B cell (primary cell): ENCODE measurements at regions not wholly inside any gene's neighbourhood (a gene's known extent, or its start where the extent isn't known, plus 50 kb on each side); places are given as distances from the start of the nearest gene placed in this dataset.

Source experiments
- ATAC-seq: fragments of 200-7000 bp; cut with Tn5 transposase; one replicate; pipeline ENCODE4 v1.10.0; 2021; ENCODE audit warnings: low read depth, mild to moderate bottlenecking, moderate number of reproducible peaks, moderate library complexity
- CTCF ChIA-PET: fragments of 350-600 bp; sonication (Branson Sonifier 250); formaldehyde crosslinking; loops from one replicate; lab custom pipeline; 2021; ENCODE audit warnings: antibody characterized with exemption, inconsistent platforms; lab: Charles Lee
- POLR2A ChIA-PET: fragments of 350-600 bp; sonication (Branson Sonifier 250); formaldehyde crosslinking; loops from one replicate; lab custom pipeline; 2021; ENCODE audit warnings: antibody characterized with exemption; lab: Charles Lee
- DNase-seq: peaks from one replicate; pipeline ENCODE4 v3.0.0; 2013
- H2AFZ ChIP-seq: 2 replicates; pipeline ENCODE4 v1.6.1; 2012; ENCODE audit warnings: mild to moderate bottlenecking, low read depth, low read length; ENCODE audit not compliant: insufficient read depth, poor library complexity, severe bottlenecking
- H3K27ac ChIP-seq, 2 donors: 1 replicate in 1 of 2; 2 replicates in 1 of 2; pipeline ENCODE4 v1.5.1; 2012 to 2013; ENCODE audit warnings: low read length in 2 of 2, mild to moderate bottlenecking in 2 of 2, moderate library complexity in 1 of 2
- H3K27me3 ChIP-seq, 4 experiments: fragments of 200-600 bp in 1 of 4; sonication (generic) in 1 of 4; replicated peaks in 1 of 4; 1 replicate in 2 of 4; 2 replicates in 2 of 4; pipeline versions ENCODE4 v1.6.1 to v1.7.0; 2013 to 2016; ENCODE audit warnings: low read length in 3 of 4, mild to moderate bottlenecking in 2 of 4, mixed read lengths in 1 of 4, moderate library complexity in 1 of 4; ENCODE audit not compliant: insufficient read depth in 4 of 4, control insufficient read depth in 3 of 4; ENCODE audit errors: control extremely low read depth in 1 of 4
- H3K36me3 ChIP-seq, 2 experiments: replicated peaks in 1 of 2; 1 replicate in 1 of 2; 2 replicates in 1 of 2; pipeline versions ENCODE4 v1.6.1 to v1.7.1; 2013; ENCODE audit warnings: low read length in 1 of 2; ENCODE audit not compliant: insufficient read depth in 2 of 2, control insufficient read depth in 1 of 2; ENCODE audit errors: control extremely low read depth in 1 of 2, extremely low read depth in 1 of 2
- H3K4me1 ChIP-seq, 2 donors: fragments of 200-600 bp in 1 of 2; sonication (generic) in 1 of 2; 1 replicate in 1 of 2; 2 replicates in 1 of 2; pipeline versions ENCODE4 v1.5.1 to v1.6.1; 2013 to 2017; ENCODE audit warnings: low read length in 2 of 2; ENCODE audit not compliant: control insufficient read depth in 2 of 2, insufficient read depth in 2 of 2
- H3K4me2 ChIP-seq: replicated peaks from 2 replicates; pipeline ENCODE3; 2012; ENCODE audit warnings: mild to moderate bottlenecking, low read depth, low read length; ENCODE audit not compliant: poor library complexity, severe bottlenecking
- H3K4me3 ChIP-seq, 5 experiments: fragments of 200-600 bp in 1 of 5; sonication (generic) in 1 of 5; 1 replicate in 3 of 5; 2 replicates in 2 of 5; pipeline versions ENCODE4 v1.5.1 to v1.7.0; 2011 to 2016; ENCODE audit warnings: low read length in 4 of 5, mild to moderate bottlenecking in 4 of 5, low read depth in 2 of 5, control low read depth in 1 of 5, moderate library complexity in 1 of 5; ENCODE audit not compliant: insufficient read depth in 1 of 5; ENCODE audit errors: control extremely low read depth in 1 of 5, extremely low read depth in 1 of 5
- H3K79me2 ChIP-seq: fragments of 200-600 bp; sonication (generic); one replicate; pipeline ENCODE4 v1.6.0; 2016; ENCODE audit warnings: low read length; ENCODE audit not compliant: control insufficient read depth, insufficient read depth
- H3K9ac ChIP-seq: fragments of 200-600 bp; sonication (generic); 2 replicates; pipeline ENCODE4 v1.6.1; 2017; ENCODE audit warnings: mild to moderate bottlenecking, low read length, moderate library complexity
- H3K9me3 ChIP-seq, 3 donors: one replicate each; pipeline versions ENCODE4 v1.6.1 to v1.7.1; 2013; ENCODE audit warnings: low read length in 2 of 3; ENCODE audit not compliant: control insufficient read depth in 2 of 3, insufficient read depth in 1 of 3; ENCODE audit errors: control extremely low read depth in 1 of 3
- H4K20me1 ChIP-seq: 2 replicates; pipeline ENCODE4 v1.6.0; 2012; ENCODE audit warnings: mild to moderate bottlenecking, low read length; ENCODE audit not compliant: insufficient read depth, control insufficient read depth, poor library complexity, severe bottlenecking
- H3K27ac Mint-ChIP-seq: one replicate; pipeline ENCODE4 v1.8.0; 2021; ENCODE audit warnings: mixed read lengths
- H3K27me3 Mint-ChIP-seq: one replicate; pipeline ENCODE4 v1.8.0; 2021; ENCODE audit warnings: mixed read lengths
- H3K4me1 Mint-ChIP-seq: one replicate; pipeline ENCODE4 v1.8.0; 2021; ENCODE audit warnings: mixed read lengths
- H3K4me3 Mint-ChIP-seq: one replicate; pipeline ENCODE4 v1.8.0; 2021; ENCODE audit warnings: mixed read lengths
- H3K9me3 Mint-ChIP-seq: one replicate; pipeline ENCODE4 v1.8.0; 2022; ENCODE audit warnings: mixed read lengths; ENCODE audit not compliant: insufficient read depth
- CTCF ChIP-seq: fragments of 200-600 bp; IDR thresholded peaks from one replicate; pipeline ENCODE4 v1.8.0; 2022; ENCODE audit warnings: antibody characterized with exemption, mild to moderate bottlenecking
- EZH2 ChIP-seq: IDR thresholded peaks from 2 replicates; pipeline ENCODE4 v1.6.1; 2012; ENCODE audit warnings: borderline replicate concordance, low read depth, mild to moderate bottlenecking, moderate library complexity, low read length; ENCODE audit not compliant: insufficient read depth, poor library complexity, severe bottlenecking
- WGBS: methylation state at CpG from one replicate; pipeline ENCODE4 v1.1.5; 2013; ENCODE audit warnings: missing lambda C conversion rate; ENCODE audit not compliant: insufficient coverage; 5-methylcytosine and 5-hydroxymethylcytosine counted together
- intact Hi-C: fragments of 100-400 bp; cut with micrococcal nuclease; formaldehyde crosslinking; loops from one replicate; pipeline ENCODE4 v1.10.0; 2022

GRCh38 chr6:149154261-149154821 is 163.2 kb upstream of the TAB2 start:
- ATAC-seq (no peak), DNase-seq (no peak)
- no peaks in the 10 kb centered on the region for H3K4me1 ChIP-seq
- TF ChIP-seq EZH2 = no peak
- TF ChIP-seq CTCF = no peak
- H2AFZ ChIP-seq = no peak overlapping the region
- POLR2A ChIA-PET = no interaction called here
- H3K4me3 Mint-ChIP-seq = no peak overlapping the region
- H3K79me2 ChIP-seq = no peaks in the 10 kb centered on the region
- no peaks in the 10 kb centered on the region for H3K36me3 ChIP-seq
- intact Hi-C loops = no loop called here
- no peaks in the 10 kb centered on the region for H3K27me3 Mint-ChIP-seq
- no peak overlapping the region for H3K4me2 ChIP-seq
- H3K9me3 Mint-ChIP-seq = no peaks in the 10 kb centered on the region
- 100% methylated on average over 1 of the region's 1 CpG for WGBS
- CTCF ChIA-PET = interaction anchor here (0.5 to 0.6 kb wide), 2 partner anchors 14 to 478 kb away, joined by 3 to 4 read pairs; no protein-coding TSS in a partner anchor
- H3K4me3 ChIP-seq = no peak overlapping the region
- H3K9me3 ChIP-seq = no peaks in the 10 kb centered on the region
- H3K9ac ChIP-seq = no peak overlapping the region
- H4K20me1 ChIP-seq = no peaks in the 10 kb centered on the region
- no peak overlapping the region for H3K27ac Mint-ChIP-seq
- peaks cover 5% of the 10 kb centered on the region for H3K4me1 Mint-ChIP-seq
- no peaks in the 10 kb centered on the region for H3K27me3 ChIP-seq
- no peak overlapping the region for H3K27ac ChIP-seq

- no peak for ATAC-seq
- no peaks in the 10 kb centered on the region for H3K79me2 ChIP-seq
- intact Hi-C loops = no loop called here
- no peak for DNase-seq
- H3K4me3 ChIP-seq = no peak overlapping the region
- Mint-ChIP-seq H3K27me3 (no peaks in the 10 kb centered on the region), H3K4me1 (peaks cover 6% of the 10 kb centered on the region), H3K4me3 (no peak overlapping the region), H3K27ac (no peak overlapping the region), H3K9me3 (no peaks in the 10 kb centered on the region)
- no CpG with 5 or more reads among the region's 5 CpGs for WGBS
- no peak overlapping the region for H3K9ac ChIP-seq
- ChIA-PET POLR2A (no interaction called here), CTCF (no interaction called here)
- H3K4me1 ChIP-seq = no peaks in the 10 kb centered on the region
- no peak overlapping the region for H2AFZ ChIP-seq
- no peaks in the 10 kb centered on the region for H4K20me1 ChIP-seq
- no peak for TF ChIP-seq CTCF
- TF ChIP-seq EZH2 = no peak
- no peaks in the 10 kb centered on the region for H3K27me3 ChIP-seq
- no peaks in the 10 kb centered on the region for H3K9me3 ChIP-seq
- no peak overlapping the region for H3K27ac ChIP-seq
- no peaks in the 10 kb centered on the region for H3K36me3 ChIP-seq
- H3K4me2 ChIP-seq = no peak overlapping the region
These were observed 160.4 kb upstream of the TAB2 start for GRCh38 chr6:149157126-149157525.
